OCI-LY1 (cell line): ENCODE measurements at regions not wholly inside any gene's neighbourhood (a gene's known extent, or its start where the extent isn't known, plus 50 kb on each side); places are given as distances from the start of the nearest gene placed in this dataset.

Experiments used
- H2AFZ ChIP-seq: fragments of 200-600 bp; sonication (generic), shearing (Covaris generic); 2 replicates; pipeline ENCODE4 v1.6.0; 2014; ENCODE audit warnings: antibody characterized with exemption, mild to moderate bottlenecking, low read length
- H3F3A ChIP-seq: fragments of 200-600 bp; sonication (generic), shearing (Covaris generic); 2 replicates; pipeline ENCODE4 v1.6.0; 2014; ENCODE audit warnings: mild to moderate bottlenecking, antibody characterized with exemption, low read length, moderate library complexity; ENCODE audit not compliant: insufficient read depth
- H3K27ac ChIP-seq: fragments of 200-600 bp; sonication (generic); 2 replicates; pipeline ENCODE4 v1.5.1; 2014; ENCODE audit warnings: low read length, mixed run types, mild to moderate bottlenecking, low read depth; ENCODE audit not compliant: poor library complexity, severe bottlenecking
- H3K27me3 ChIP-seq: fragments of 200-600 bp; sonication (generic); 2 replicates; pipeline ENCODE4 v1.6.0; 2014; ENCODE audit warnings: antibody characterized with exemption, mild to moderate bottlenecking, low read length, moderate library complexity; ENCODE audit not compliant: insufficient read depth
- H3K36me3 ChIP-seq: fragments of 200-600 bp; sonication (generic); 2 replicates; pipeline ENCODE4 v1.6.1; 2014; ENCODE audit warnings: mild to moderate bottlenecking, antibody characterized with exemption, low read length, moderate library complexity, mixed read lengths; ENCODE audit not compliant: insufficient read depth
- H3K4me1 ChIP-seq: fragments of 200-600 bp; sonication (generic); 2 replicates; pipeline ENCODE4 v1.5.1; 2014; ENCODE audit warnings: mild to moderate bottlenecking, low read length, moderate library complexity; ENCODE audit not compliant: insufficient read depth, severe bottlenecking
- H3K4me2 ChIP-seq: fragments of 200-600 bp; sonication (generic), shearing (Covaris generic); 2 replicates; pipeline ENCODE4 v1.6.1; 2014; ENCODE audit warnings: low read length
- H3K4me3 ChIP-seq: fragments of 200-600 bp; sonication (generic); 2 replicates; pipeline ENCODE4 v1.5.1; 2014; ENCODE audit warnings: low read length, low read depth, mild to moderate bottlenecking, mixed read lengths; ENCODE audit not compliant: poor library complexity, severe bottlenecking
- H3K79me2 ChIP-seq: fragments of 200-600 bp; shearing (Covaris generic); 2 replicates; pipeline ENCODE4 v1.6.1; 2016; ENCODE audit warnings: mixed run types, low read length, mixed read lengths; ENCODE audit not compliant: insufficient read depth
- H3K9ac ChIP-seq: fragments of 200-600 bp; sonication (generic), shearing (Covaris generic); 2 replicates; pipeline ENCODE4 v1.6.1; 2014; ENCODE audit warnings: mild to moderate bottlenecking, low read length, mixed read lengths
- H3K9me2 ChIP-seq: fragments of 200-600 bp; sonication (generic), shearing (Covaris generic); 2 replicates; pipeline ENCODE4 v1.6.1; 2014; ENCODE audit warnings: low read depth, mild to moderate bottlenecking, low read length, mixed read lengths
- H3K9me3 ChIP-seq: fragments of 200-600 bp; shearing (Covaris generic); 2 replicates; pipeline ENCODE4 v1.6.1; 2014; ENCODE audit warnings: low read length, mixed read lengths
- H4K20me1 ChIP-seq: fragments of 200-600 bp; sonication (generic), shearing (Covaris generic); 2 replicates; pipeline ENCODE4 v1.6.0; 2016; ENCODE audit warnings: mild to moderate bottlenecking, low read length; ENCODE audit not compliant: insufficient read depth
- EZH2 ChIP-seq: fragments of 200-600 bp; sonication (generic), shearing (Covaris generic); IDR thresholded peaks from 2 replicates; pipeline ENCODE4 v1.8.0; 2017; ENCODE audit warnings: borderline replicate concordance, mixed run types, mild to moderate bottlenecking, antibody characterized with exemption, low read length, moderate library complexity, mixed read lengths
- TF ChIP-seq, protein P1 (sequence below): fragments of 200-600 bp; sonication (generic), shearing (Covaris generic); IDR thresholded peaks from 2 replicates; pipeline ENCODE4 v1.5.1; 2017; ENCODE audit warnings: mild to moderate bottlenecking, antibody characterized with exemption, low read length, moderate library complexity, mixed read lengths

DNA sequence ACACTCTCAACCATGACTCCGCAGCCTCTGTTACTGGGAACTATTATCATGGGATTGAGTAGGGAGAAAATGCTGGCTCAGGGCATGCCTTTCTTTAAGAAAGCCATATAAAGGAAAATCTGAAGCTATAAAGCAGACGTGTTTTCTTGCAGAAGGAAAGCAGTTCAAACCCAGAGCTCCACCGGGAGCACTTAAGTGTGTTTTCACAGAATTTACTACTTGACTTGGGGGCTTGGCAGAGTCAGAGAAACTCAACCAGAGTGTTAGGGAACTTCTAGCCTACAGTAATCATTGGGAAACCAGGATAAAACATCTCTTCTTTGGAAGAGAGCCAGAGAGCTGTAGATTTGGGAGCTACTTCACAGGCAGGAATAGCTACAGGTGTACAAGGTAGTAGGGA, 283.4 kb upstream of the ADRA1B start:
- H3K36me3 ChIP-seq, result no peaks in the 10 kb centered on the region
- H3K9me2 ChIP-seq, result no peaks in the 10 kb centered on the region
- TF ChIP-seq, protein P1, sequence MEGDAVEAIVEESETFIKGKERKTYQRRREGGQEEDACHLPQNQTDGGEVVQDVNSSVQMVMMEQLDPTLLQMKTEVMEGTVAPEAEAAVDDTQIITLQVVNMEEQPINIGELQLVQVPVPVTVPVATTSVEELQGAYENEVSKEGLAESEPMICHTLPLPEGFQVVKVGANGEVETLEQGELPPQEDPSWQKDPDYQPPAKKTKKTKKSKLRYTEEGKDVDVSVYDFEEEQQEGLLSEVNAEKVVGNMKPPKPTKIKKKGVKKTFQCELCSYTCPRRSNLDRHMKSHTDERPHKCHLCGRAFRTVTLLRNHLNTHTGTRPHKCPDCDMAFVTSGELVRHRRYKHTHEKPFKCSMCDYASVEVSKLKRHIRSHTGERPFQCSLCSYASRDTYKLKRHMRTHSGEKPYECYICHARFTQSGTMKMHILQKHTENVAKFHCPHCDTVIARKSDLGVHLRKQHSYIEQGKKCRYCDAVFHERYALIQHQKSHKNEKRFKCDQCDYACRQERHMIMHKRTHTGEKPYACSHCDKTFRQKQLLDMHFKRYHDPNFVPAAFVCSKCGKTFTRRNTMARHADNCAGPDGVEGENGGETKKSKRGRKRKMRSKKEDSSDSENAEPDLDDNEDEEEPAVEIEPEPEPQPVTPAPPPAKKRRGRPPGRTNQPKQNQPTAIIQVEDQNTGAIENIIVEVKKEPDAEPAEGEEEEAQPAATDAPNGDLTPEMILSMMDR, result no peak
- no peak for TF ChIP-seq EZH2
- no peak overlapping the region for H3K4me3 ChIP-seq
- no peak overlapping the region for H3K4me2 ChIP-seq
- no peaks in the 10 kb centered on the region for H3K4me1 ChIP-seq
- no peaks in the 10 kb centered on the region for H3F3A ChIP-seq
- H3K79me2 ChIP-seq, result no peaks in the 10 kb centered on the region
- no peak overlapping the region for H3K27ac ChIP-seq
- 0 out of 2 replicates have a peak, but pooled peaks cover 3% of the 10 kb centered on the region for H3K27me3 ChIP-seq
- no peaks in the 10 kb centered on the region for H3K9me3 ChIP-seq
- no peak overlapping the region for H3K9ac ChIP-seq
- no peak overlapping the region for H2AFZ ChIP-seq
- H4K20me1 ChIP-seq, result no peaks in the 10 kb centered on the region

DNA sequence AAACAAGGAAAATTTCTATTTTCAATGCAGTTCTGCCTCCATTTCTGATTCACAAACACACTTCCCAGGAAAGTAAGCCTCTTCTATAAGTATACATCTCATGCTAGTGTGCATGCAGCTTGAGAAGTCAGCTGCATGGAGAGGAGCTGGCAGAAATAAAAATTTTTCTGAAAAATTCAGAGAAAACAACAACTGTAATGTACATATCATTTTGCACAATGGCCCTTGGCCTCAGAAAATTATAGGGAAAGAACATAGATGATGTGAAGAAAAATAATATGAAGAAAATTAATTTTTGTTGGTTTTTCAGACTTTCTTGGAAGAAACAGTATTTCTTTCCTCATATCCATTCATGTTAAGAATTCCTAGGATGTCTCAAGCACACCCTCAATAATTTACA, 277.8 kb upstream of the ADRA1B start:
- Histone ChIP-seq H3K27me3 (peaks cover 4% of the 10 kb centered on the region; the same call in 1 of the 2 replicates), H3K9me2 (no peaks in the 10 kb centered on the region), H3F3A (no peaks in the 10 kb centered on the region), H3K36me3 (no peaks in the 10 kb centered on the region), H2AFZ (no peak overlapping the region), H3K4me3 (no peak overlapping the region), H3K4me1 (no peaks in the 10 kb centered on the region), H3K9me3 (no peaks in the 10 kb centered on the region), H3K9ac (no peak overlapping the region), H3K4me2 (no peak overlapping the region), H3K27ac (no peak overlapping the region), H3K79me2 (no peaks in the 10 kb centered on the region), H4K20me1 (no peaks in the 10 kb centered on the region)
- TF ChIP-seq EZH2, result no peak
- TF ChIP-seq, protein P1, result no peak

DNA sequence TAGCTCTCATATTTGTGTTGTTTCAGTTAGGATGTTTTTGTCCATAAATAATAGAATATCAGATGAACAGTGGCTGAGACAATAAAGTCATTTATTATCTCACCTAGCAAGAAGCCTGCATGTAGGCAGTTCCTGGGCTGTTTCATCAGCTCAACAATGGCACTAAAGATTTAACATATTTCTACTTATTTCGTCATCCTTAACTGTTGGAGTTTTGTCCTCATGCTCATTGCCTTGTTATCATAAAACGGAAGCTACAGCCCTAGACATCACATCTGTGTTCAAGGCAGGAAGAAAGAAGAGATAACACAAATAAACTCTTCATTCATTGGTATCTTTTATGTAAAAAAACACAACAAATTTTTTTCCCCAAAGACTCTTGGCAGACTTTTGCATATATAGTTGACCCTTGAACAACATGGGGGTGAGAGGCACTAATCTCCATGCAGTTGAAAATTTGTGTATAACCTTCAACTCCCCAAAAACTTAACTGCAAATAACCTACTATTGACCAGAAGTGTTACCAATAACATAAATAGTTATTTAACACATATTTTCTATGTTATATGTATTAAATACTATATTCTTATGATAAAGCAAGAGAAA, 277.2 kb upstream of the ADRA1B start:
- TF ChIP-seq, protein P1, result no peak
- no peak for TF ChIP-seq EZH2

More for the DNA sequence above, 277.2 kb upstream of the ADRA1B start:
- Histone ChIP-seq H3F3A (no peaks in the 10 kb centered on the region), H3K27ac (no peak overlapping the region), H3K4me1 (no peaks in the 10 kb centered on the region), H3K4me2 (no peak overlapping the region), H3K36me3 (no peaks in the 10 kb centered on the region), H3K27me3 (peaks cover 4% of the 10 kb centered on the region; the same call in 1 of the 2 replicates), H3K79me2 (no peaks in the 10 kb centered on the region), H3K9me3 (no peaks in the 10 kb centered on the region), H3K9ac (no peak overlapping the region), H4K20me1 (no peaks in the 10 kb centered on the region), H3K4me3 (no peak overlapping the region), H2AFZ (no peak overlapping the region), H3K9me2 (no peaks in the 10 kb centered on the region)
